ENCODE measurements at regions not wholly inside any gene's neighbourhood (a gene's known extent, or its start where the extent isn't known, plus 50 kb on each side); places are given as distances from the start of the nearest gene placed in this dataset.

- Histone ChIP-seq H2AFZ (ENCODE audit: low read length) (no peak overlapping the region), H3K27ac (ENCODE audit: low read depth, low read length) (no peak overlapping the region), H4K20me1 (ENCODE audit: insufficient read depth, low read length) (no peaks in the 10 kb centered on the region), H3K4me2 (ENCODE audit: insufficient read depth, low read length) (no peak overlapping the region), H3K4me1 (ENCODE audit: insufficient read depth, low read length) (no peaks in the 10 kb centered on the region), H3K27me3 (ENCODE audit: insufficient read depth, low read length) (no peaks in the 10 kb centered on the region), H3K36me3 (ENCODE audit: insufficient read depth, low read length) (no peaks in the 10 kb centered on the region), H3K4me3 (ENCODE audit: insufficient read depth, low read length) (no peak overlapping the region), H3K9me3 (ENCODE audit: low read depth, low read length) (peaks cover 1% of the 10 kb centered on the region), H3K79me2 (ENCODE audit: insufficient read depth, low read length) (no peaks in the 10 kb centered on the region)
- no peak for TF ChIP-seq CTCF (IDR thresholded peaks at IDR 0.05; ENCODE audit: extremely low read depth, low read depth, low read length)
- no peak for DNase-seq (ENCODE audit: insufficient read length, low spot score, missing footprints)
Measured at GRCh38 chr10:53284615-53285182, 512.1 kb upstream of the MBL2 start.

GRCh38 chr10:53276797-53277196 lies 504.2 kb upstream of the MBL2 start:
- Histone ChIP-seq H3K4me3 (ENCODE audit: insufficient read depth, low read length) (no peak overlapping the region), H3K27ac (ENCODE audit: low read depth, low read length) (no peak overlapping the region), H3K9me3 (ENCODE audit: low read depth, low read length) (peaks cover 2% of the 10 kb centered on the region), H3K4me1 (ENCODE audit: insufficient read depth, low read length) (no peaks in the 10 kb centered on the region), H3K79me2 (ENCODE audit: insufficient read depth, low read length) (no peaks in the 10 kb centered on the region), H4K20me1 (ENCODE audit: insufficient read depth, low read length) (no peaks in the 10 kb centered on the region), H3K36me3 (ENCODE audit: insufficient read depth, low read length) (no peaks in the 10 kb centered on the region), H3K27me3 (ENCODE audit: insufficient read depth, low read length) (no peaks in the 10 kb centered on the region), H3K4me2 (ENCODE audit: insufficient read depth, low read length) (no peak overlapping the region), H2AFZ (ENCODE audit: low read length) (no peak overlapping the region)
- no peak for TF ChIP-seq CTCF (IDR thresholded peaks at IDR 0.05; ENCODE audit: extremely low read depth, low read depth, low read length)
- no peak for DNase-seq (ENCODE audit: insufficient read length, low spot score, missing footprints)

- H4K20me1 ChIP-seq (ENCODE audit: insufficient read depth, low read length): no peaks in the 10 kb centered on the region
- TF ChIP-seq CTCF (IDR thresholded peaks at IDR 0.05; ENCODE audit: extremely low read depth, low read depth, low read length): no peak
- H3K27me3 ChIP-seq (ENCODE audit: insufficient read depth, low read length): no peaks in the 10 kb centered on the region
- H3K79me2 ChIP-seq (ENCODE audit: insufficient read depth, low read length): no peaks in the 10 kb centered on the region
- peaks cover 6% of the 10 kb centered on the region for H3K9me3 ChIP-seq (ENCODE audit: low read depth, low read length)
- no peak overlapping the region for H2AFZ ChIP-seq (ENCODE audit: low read length)
- no peaks in the 10 kb centered on the region for H3K4me1 ChIP-seq (ENCODE audit: insufficient read depth, low read length)
- H3K36me3 ChIP-seq (ENCODE audit: insufficient read depth, low read length): no peaks in the 10 kb centered on the region
- no peak overlapping the region for H3K27ac ChIP-seq (ENCODE audit: low read depth, low read length)
- no peak for DNase-seq (ENCODE audit: insufficient read length, low spot score, missing footprints)
- no peak overlapping the region for H3K4me3 ChIP-seq (ENCODE audit: insufficient read depth, low read length)
- H3K4me2 ChIP-seq (ENCODE audit: insufficient read depth, low read length): no peak overlapping the region
Measured at GRCh38 chr10:53269482-53269881, 496.9 kb upstream of the MBL2 start.

- Histone ChIP-seq H3K4me3 (ENCODE audit: insufficient read depth, low read length) (no peak overlapping the region), H3K27me3 (ENCODE audit: insufficient read depth, low read length) (no peaks in the 10 kb centered on the region), H4K20me1 (ENCODE audit: insufficient read depth, low read length) (no peaks in the 10 kb centered on the region), H3K79me2 (ENCODE audit: insufficient read depth, low read length) (no peaks in the 10 kb centered on the region), H3K36me3 (ENCODE audit: insufficient read depth, low read length) (no peaks in the 10 kb centered on the region), H3K9me3 (ENCODE audit: low read depth, low read length) (no peaks in the 10 kb centered on the region), H3K27ac (ENCODE audit: low read depth, low read length) (no peak overlapping the region), H3K4me2 (ENCODE audit: insufficient read depth, low read length) (no peak overlapping the region), H3K4me1 (ENCODE audit: insufficient read depth, low read length) (no peaks in the 10 kb centered on the region), H2AFZ (ENCODE audit: low read length) (no peak overlapping the region)
- DNase-seq (ENCODE audit: insufficient read length, low spot score, missing footprints): no peak
- no peak for TF ChIP-seq CTCF (IDR thresholded peaks at IDR 0.05; ENCODE audit: extremely low read depth, low read depth, low read length)
Measured at GRCh38 chr10:53260213-53260612, 487.6 kb upstream of the MBL2 start.

All from osteoblast (primary cell).